ENCODE measurements at regions not wholly inside any gene's neighbourhood (a gene's known extent, or its start where the extent isn't known, plus 50 kb on each side); places are given as distances from the start of the nearest gene placed in this dataset.

- no peaks in the 10 kb centered on the region for H3K9me3 Mint-ChIP-seq (ENCODE audit: unreplicated experiment)
- no peak for DNase-seq (ENCODE audit: extremely low spot score, unreplicated experiment)
- no peak overlapping the region for H3K27ac Mint-ChIP-seq (ENCODE audit: unreplicated experiment)
- no peak for TF ChIP-seq CTCF (IDR thresholded peaks at IDR 0.05)
- H3K36me3 Mint-ChIP-seq (ENCODE audit: unreplicated experiment): no peaks in the 10 kb centered on the region
- H3K4me3 Mint-ChIP-seq (ENCODE audit: unreplicated experiment): no peak overlapping the region
- H3K4me1 Mint-ChIP-seq (ENCODE audit: unreplicated experiment): peaks cover 6% of the 10 kb centered on the region
- H3K27me3 Mint-ChIP-seq (ENCODE audit: unreplicated experiment): no peaks in the 10 kb centered on the region
These were observed 831.6 kb upstream of the CHAC2 start for GRCh38 chr2:52936029-52936428.

GRCh38 chr2:52934920-52935640 lies 832.5 kb upstream of the CHAC2 start:
- no peak for TF ChIP-seq CTCF (IDR thresholded peaks at IDR 0.05)
- H3K4me3 Mint-ChIP-seq (ENCODE audit: unreplicated experiment): no peak overlapping the region
- peaks cover 7% of the 10 kb centered on the region for H3K9me3 Mint-ChIP-seq (ENCODE audit: unreplicated experiment)
- H3K36me3 Mint-ChIP-seq (ENCODE audit: unreplicated experiment): no peaks in the 10 kb centered on the region
- H3K27ac Mint-ChIP-seq (ENCODE audit: unreplicated experiment): no peak overlapping the region
- no peaks in the 10 kb centered on the region for H3K27me3 Mint-ChIP-seq (ENCODE audit: unreplicated experiment)
- H3K4me1 Mint-ChIP-seq (ENCODE audit: unreplicated experiment): peaks cover 6% of the 10 kb centered on the region
- no peak for DNase-seq (ENCODE audit: extremely low spot score, unreplicated experiment)

GRCh38 chr2:52934323-52934898 lies 833.2 kb upstream of the CHAC2 start:
- H3K36me3 Mint-ChIP-seq (ENCODE audit: unreplicated experiment): no peaks in the 10 kb centered on the region
- DNase-seq (ENCODE audit: extremely low spot score, unreplicated experiment): no peak
- H3K4me1 Mint-ChIP-seq (ENCODE audit: unreplicated experiment): peaks cover 6% of the 10 kb centered on the region
- no peak overlapping the region for H3K27ac Mint-ChIP-seq (ENCODE audit: unreplicated experiment)
- TF ChIP-seq CTCF (IDR thresholded peaks at IDR 0.05): no peak
- no peaks in the 10 kb centered on the region for H3K27me3 Mint-ChIP-seq (ENCODE audit: unreplicated experiment)
- H3K9me3 Mint-ChIP-seq (ENCODE audit: unreplicated experiment): peaks cover 7% of the 10 kb centered on the region
- H3K4me3 Mint-ChIP-seq (ENCODE audit: unreplicated experiment): no peak overlapping the region

- no peaks in the 10 kb centered on the region for H3K27me3 Mint-ChIP-seq (ENCODE audit: unreplicated experiment)
These were observed 833.7 kb upstream of the CHAC2 start for GRCh38 chr2:52933878-52934277.

More at GRCh38 chr2:52933878-52934277, 833.7 kb upstream of the CHAC2 start:
- no peaks in the 10 kb centered on the region for H3K36me3 Mint-ChIP-seq (ENCODE audit: unreplicated experiment)
- H3K9me3 Mint-ChIP-seq (ENCODE audit: unreplicated experiment): peaks cover 7% of the 10 kb centered on the region
- peaks cover 6% of the 10 kb centered on the region for H3K4me1 Mint-ChIP-seq (ENCODE audit: unreplicated experiment)
- no peak overlapping the region for H3K27ac Mint-ChIP-seq (ENCODE audit: unreplicated experiment)
- H3K4me3 Mint-ChIP-seq (ENCODE audit: unreplicated experiment): no peak overlapping the region
- no peak for TF ChIP-seq CTCF (IDR thresholded peaks at IDR 0.05)
- no peak for DNase-seq (ENCODE audit: extremely low spot score, unreplicated experiment)
